Rectal smooth muscle tissue (tissue), 1 donor: ENCODE measurements at regions not wholly inside any gene's neighbourhood (a gene's known extent, or its start where the extent isn't known, plus 50 kb on each side); places are given as distances from the start of the nearest gene placed in this dataset.
"Not testable (repeated sequence)": the region's sequence is repeated elsewhere in the genome, so short reads cannot be mapped to it uniquely, and the experiment has no call there.

ENCODE experiments used
- H3K27ac ChIP-seq: one replicate; pipeline ENCODE4 v1.7.0; 2013; ENCODE audit warnings: low read depth, low read length, inconsistent platforms
- H3K27me3 ChIP-seq: one replicate; pipeline ENCODE4 v1.7.0; 2013; ENCODE audit warnings: low read length; ENCODE audit not compliant: control insufficient read depth, insufficient read depth
- H3K36me3 ChIP-seq: one replicate; pipeline ENCODE4 v1.7.0; 2013; ENCODE audit warnings: low read length; ENCODE audit not compliant: control insufficient read depth, insufficient read depth
- H3K4me1 ChIP-seq: one replicate; pipeline ENCODE4 v1.7.0; 2013; ENCODE audit warnings: low read length; ENCODE audit not compliant: control insufficient read depth, insufficient read depth
- H3K4me3 ChIP-seq: one replicate; pipeline ENCODE4 v1.7.0; 2013; ENCODE audit warnings: low read length
- H3K9ac ChIP-seq: one replicate; pipeline ENCODE4 v1.7.0; 2013; ENCODE audit warnings: low read length

GRCh38 chr6:80519811-80520594 is 413.5 kb downstream of the BCKDHB start:
- H3K9ac ChIP-seq, result no peak overlapping the region
- H3K4me1 ChIP-seq, result peaks cover 19% of the 10 kb centered on the region
- no peaks in the 10 kb centered on the region for H3K36me3 ChIP-seq
- H3K27me3 ChIP-seq, result no peaks in the 10 kb centered on the region
- no peak overlapping the region for H3K27ac ChIP-seq
- no peak overlapping the region for H3K4me3 ChIP-seq

- Histone ChIP-seq H3K27ac (no peak overlapping the region), H3K36me3 (no peaks in the 10 kb centered on the region), H3K4me3 (no peak overlapping the region), H3K9ac (no peak overlapping the region), H3K27me3 (no peaks in the 10 kb centered on the region), H3K4me1 (peaks cover 8% of the 10 kb centered on the region)
Measured at GRCh38 chr6:80517525-80517924, 411.1 kb downstream of the BCKDHB start.

GRCh38 chr6:80510521-80510920 is 404.1 kb downstream of the BCKDHB start:
- H3K4me3 ChIP-seq, H3K36me3 ChIP-seq, H3K27me3 ChIP-seq, H3K9ac ChIP-seq, H3K27ac ChIP-seq, H3K4me1 ChIP-seq: not testable (repeated sequence)

GRCh38 chr6:80508885-80509630 is 402.6 kb downstream of the BCKDHB start:
- no peak overlapping the region for H3K4me3 ChIP-seq
- H3K27ac ChIP-seq, result no peak overlapping the region
- H3K4me1 ChIP-seq, result no peaks in the 10 kb centered on the region
- H3K36me3 ChIP-seq, result no peaks in the 10 kb centered on the region
- H3K9ac ChIP-seq, result no peak overlapping the region
- no peaks in the 10 kb centered on the region for H3K27me3 ChIP-seq

GRCh38 chr6:80504882-80505281 is 398.4 kb downstream of the BCKDHB start:
- no peaks in the 10 kb centered on the region for H3K27me3 ChIP-seq
- H3K4me1 ChIP-seq, result no peaks in the 10 kb centered on the region
- H3K36me3 ChIP-seq, result no peaks in the 10 kb centered on the region
- no peak overlapping the region for H3K9ac ChIP-seq
- H3K27ac ChIP-seq, result no peak overlapping the region
- no peak overlapping the region for H3K4me3 ChIP-seq

DNA sequence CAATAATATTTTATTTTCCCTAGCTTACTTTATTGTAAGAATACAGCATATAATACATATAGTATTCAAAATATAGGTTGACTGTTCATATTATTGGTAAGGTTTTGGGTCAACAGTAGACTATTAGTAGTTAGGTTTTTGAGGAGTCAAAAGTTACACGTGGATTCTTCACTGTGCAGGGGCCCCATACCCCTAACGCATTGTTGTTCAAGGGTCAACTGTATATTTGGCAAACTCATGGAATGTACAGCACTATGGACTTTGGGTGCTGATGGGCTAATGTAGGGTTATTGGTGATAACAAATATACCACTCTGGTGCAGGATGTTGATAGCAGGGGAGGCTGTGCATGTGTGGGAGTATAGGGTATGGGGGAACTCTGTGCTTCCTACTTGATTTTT is 397.2 kb downstream of the BCKDHB start:
- Histone ChIP-seq H3K4me1 (no peaks in the 10 kb centered on the region), H3K4me3 (no peak overlapping the region), H3K27ac (no peak overlapping the region), H3K27me3 (no peaks in the 10 kb centered on the region), H3K36me3 (no peaks in the 10 kb centered on the region), H3K9ac (no peak overlapping the region)

DNA sequence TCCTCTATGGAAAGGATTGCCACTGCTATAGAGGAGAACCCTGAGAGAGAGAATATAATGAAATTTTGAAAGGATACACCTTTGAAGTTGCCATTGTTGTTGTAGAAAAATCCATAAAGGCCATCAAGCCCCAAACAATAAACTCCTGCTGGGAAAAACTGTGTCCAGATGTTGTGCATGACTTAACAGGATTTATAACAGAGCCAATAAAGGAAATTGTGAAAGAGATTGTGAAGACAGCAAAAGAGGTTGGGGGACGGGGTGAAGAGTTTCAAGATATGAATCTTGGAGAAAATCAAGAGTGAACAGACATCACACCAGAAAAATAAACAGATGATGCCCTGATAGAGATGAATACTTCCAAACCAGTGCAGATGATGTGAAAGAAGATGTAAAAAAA is 396.4 kb downstream of the BCKDHB start:
- H3K27me3 ChIP-seq, result no peaks in the 10 kb centered on the region
- no peak overlapping the region for H3K9ac ChIP-seq
- no peak overlapping the region for H3K4me3 ChIP-seq
- no peaks in the 10 kb centered on the region for H3K36me3 ChIP-seq
- H3K4me1 ChIP-seq, result no peaks in the 10 kb centered on the region
- H3K27ac ChIP-seq, result no peak overlapping the region

GRCh38 chr6:80501636-80502035 is 395.2 kb downstream of the BCKDHB start:
- Histone ChIP-seq H3K9ac (no peak overlapping the region), H3K4me3 (no peak overlapping the region), H3K36me3 (no peaks in the 10 kb centered on the region), H3K27me3 (no peaks in the 10 kb centered on the region), H3K27ac (no peak overlapping the region), H3K4me1 (no peaks in the 10 kb centered on the region)

DNA sequence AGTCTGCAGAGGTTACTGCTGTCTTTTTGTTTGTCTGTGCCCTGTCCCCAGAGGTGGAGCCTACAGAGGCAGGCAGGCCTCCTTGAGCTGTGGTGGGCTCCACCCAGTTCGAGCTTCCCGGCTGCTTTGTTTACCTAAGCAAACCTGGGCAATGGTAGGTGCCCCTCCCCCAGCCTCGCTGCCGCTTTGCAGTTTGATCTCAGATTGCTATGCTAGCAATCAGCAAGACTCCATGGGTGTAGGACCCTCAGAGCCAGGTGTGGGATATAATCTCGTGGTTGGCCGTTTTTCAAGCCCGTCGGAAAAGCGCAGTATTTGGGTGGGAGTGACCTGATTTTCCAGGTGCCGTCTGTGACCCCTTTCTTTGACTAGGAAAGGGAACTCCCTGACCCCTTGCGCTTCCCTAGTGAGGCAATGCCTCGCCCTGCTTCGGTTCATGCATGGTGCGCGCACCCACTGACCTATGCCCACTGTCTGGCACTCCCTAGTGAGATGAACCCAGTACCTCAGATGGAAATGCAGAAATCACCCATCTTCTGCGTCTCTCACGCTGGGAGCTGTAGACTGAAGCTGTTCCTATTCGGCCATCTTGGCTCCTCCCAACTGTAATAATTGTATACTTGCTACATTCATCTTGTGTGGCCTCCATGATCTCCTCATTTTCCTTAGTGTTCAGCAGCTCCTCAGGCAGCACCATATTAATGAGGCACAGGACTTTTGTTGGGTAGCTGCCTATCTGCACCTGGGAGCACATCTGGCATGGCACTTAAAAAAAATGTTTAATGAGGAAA is 391.4 kb downstream of the BCKDHB start:
- not testable (repeated sequence) for H3K9ac ChIP-seq, H3K4me3 ChIP-seq, H3K27me3 ChIP-seq, H3K27ac ChIP-seq, H3K4me1 ChIP-seq, H3K36me3 ChIP-seq

DNA sequence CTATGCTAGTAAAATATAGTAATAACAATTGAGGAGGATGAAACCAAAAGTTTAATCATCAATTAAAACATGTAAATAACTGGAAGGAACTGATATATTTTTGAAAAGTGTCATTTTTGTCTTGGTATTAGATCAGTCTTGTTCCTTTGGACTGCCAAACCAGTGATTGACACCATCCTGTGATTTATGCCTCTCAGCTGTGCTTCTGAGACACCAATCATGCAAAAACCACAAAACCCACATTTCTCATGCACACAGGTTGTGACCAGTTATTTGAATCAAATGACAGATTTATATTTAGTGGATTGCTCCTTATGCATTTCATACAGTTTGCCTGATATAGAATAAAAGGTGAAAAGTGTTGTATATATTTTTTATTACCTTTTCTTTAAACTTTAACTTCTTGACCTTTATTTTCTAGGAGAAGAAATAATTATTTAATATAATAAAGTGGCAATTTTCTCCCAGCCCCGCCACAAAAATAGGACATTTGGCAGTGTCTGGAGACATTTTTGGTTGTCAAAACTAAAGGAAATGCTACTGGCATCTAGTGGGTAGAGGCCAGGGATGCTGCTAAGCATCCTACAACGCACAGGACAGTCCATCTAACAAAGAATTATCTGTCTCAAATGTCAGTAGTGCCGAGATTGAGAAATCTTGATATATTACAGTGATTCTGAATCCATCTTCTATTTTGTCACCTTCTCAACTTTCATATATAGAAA is 383.6 kb downstream of the BCKDHB start:
- H3K4me1 ChIP-seq, result no peaks in the 10 kb centered on the region
- no peak overlapping the region for H3K9ac ChIP-seq
- no peaks in the 10 kb centered on the region for H3K27me3 ChIP-seq
- H3K36me3 ChIP-seq, result no peaks in the 10 kb centered on the region
- H3K27ac ChIP-seq, result no peak overlapping the region
- no peak overlapping the region for H3K4me3 ChIP-seq

- H3K9ac ChIP-seq, result no peak overlapping the region
- no peaks in the 10 kb centered on the region for H3K27me3 ChIP-seq
- H3K27ac ChIP-seq, result no peak overlapping the region
- no peak overlapping the region for H3K4me3 ChIP-seq
- H3K4me1 ChIP-seq, result no peaks in the 10 kb centered on the region
- H3K36me3 ChIP-seq, result no peaks in the 10 kb centered on the region
Measured at GRCh38 chr6:80488190-80488589, 381.7 kb downstream of the BCKDHB start.

GRCh38 chr6:80485494-80485893 is 379.0 kb downstream of the BCKDHB start:
- not testable (repeated sequence) for H3K4me3 ChIP-seq, H3K9ac ChIP-seq, H3K36me3 ChIP-seq, H3K4me1 ChIP-seq, H3K27ac ChIP-seq, H3K27me3 ChIP-seq
